K562 (cell line): ENCODE measurements at regions not wholly inside any gene's neighbourhood (a gene's known extent, or its start where the extent isn't known, plus 50 kb on each side); places are given as distances from the start of the nearest gene placed in this dataset.

Experiments used
- ARID3B ChIP-seq: fragments of 250-450 bp; sonication (Bioruptor Pico); IDR thresholded peaks from 2 replicates; pipeline ENCODE4 v1.4.0; 2020; ENCODE audit warnings: borderline replicate concordance
- EP400 ChIP-seq: fragments of 450-650 bp; IDR thresholded peaks from 2 replicates; pipeline ENCODE4 v1.6.1; 2017; ENCODE audit warnings: antibody characterized with exemption, mild to moderate bottlenecking, moderate library complexity
- HDAC3 ChIP-seq: fragments of 450-650 bp; IDR thresholded peaks from 2 replicates; pipeline ENCODE4 v1.6.1; 2018; ENCODE audit warnings: borderline replicate concordance, mild to moderate bottlenecking, moderate library complexity; ENCODE audit not compliant: partially characterized antibody
- IRF1 ChIP-seq: sonication (generic); formaldehyde crosslinking; IDR thresholded peaks from 2 replicates; pipeline ENCODE4 v1.8.0; 2022; ENCODE audit warnings: missing genetic modification reagents, mild to moderate bottlenecking, borderline replicate concordance
- KLF16 ChIP-seq: IDR thresholded peaks from 2 replicates; pipeline ENCODE4 v1.6.1; 2016; ENCODE audit warnings: antibody characterized with exemption
- RAD21 ChIP-seq, 2 experiments: fragments of 250-450 bp in 1 of 2; fragments of 450-650 bp in 1 of 2; sonication (Bioruptor Pico) in 1 of 2; formaldehyde crosslinking in 1 of 2; IDR thresholded peaks in 1 of 2; conservative IDR thresholded peaks in 1 of 2; 2 replicates each; pipeline versions ENCODE4 v1.4.0 to v1.8.0; 2020 to 2022; ENCODE audit warnings: mild to moderate bottlenecking in 2 of 2, moderate library complexity in 1 of 2
- RBM34 ChIP-seq: fragments of 200-400 bp; formaldehyde crosslinking; IDR thresholded peaks from 2 replicates; pipeline ENCODE4 v1.6.1; 2018; ENCODE audit warnings: low read length, borderline replicate concordance; ENCODE audit not compliant: insufficient read depth
- RNF219 ChIP-seq: fragments of 250-450 bp; sonication (Bioruptor Pico); IDR thresholded peaks from 2 replicates; pipeline ENCODE4 v1.5.0; 2022; ENCODE audit warnings: mild to moderate bottlenecking
- SFPQ ChIP-seq: fragments of 200-400 bp; formaldehyde crosslinking; IDR thresholded peaks from 2 replicates; pipeline ENCODE4 v1.6.1; 2017; ENCODE audit warnings: mild to moderate bottlenecking, low read depth, low read length, moderate library complexity
- TCF3 ChIP-seq: sonication (generic); formaldehyde crosslinking; IDR thresholded peaks from 2 replicates; pipeline ENCODE4 v1.4.0; 2020; ENCODE audit warnings: mild to moderate bottlenecking, missing genetic modification reagents

GRCh38 chr18:39842366-39842914, 2112.6 kb upstream of the PIK3C3 start (continued):
- TF ChIP-seq SFPQ, result no peak
- TF ChIP-seq TCF3 (CRISPR knock-in tag), result no peak
- no peak for TF ChIP-seq HDAC3
- TF ChIP-seq RAD21 (CRISPR knock-in tag; conservative IDR thresholded peaks at IDR 0.05 in 1 of 2, IDR thresholded peaks at IDR 0.05 in 1 of 2), result no peak
- no peak for TF ChIP-seq EP400
- no peak for TF ChIP-seq RBM34
- no peak for TF ChIP-seq RNF219 (CRISPR knock-in tag)
- no peak for TF ChIP-seq ARID3B (CRISPR knock-in tag)
- TF ChIP-seq IRF1 (CRISPR knock-in tag), result no peak
- no peak for TF ChIP-seq KLF16
